SK-N-DZ (cell line): ENCODE measurements at regions not wholly inside any gene's neighbourhood (a gene's known extent, or its start where the extent isn't known, plus 50 kb on each side); places are given as distances from the start of the nearest gene placed in this dataset.

Experiments
- DNase-seq: peaks from one replicate; pipeline ENCODE4 v3.0.0-alpha.2; 2015; ENCODE audit warnings: low spot score

- DNase-seq: peak; percentile 71
Measured at GRCh38 chr11:27193434-27194225, 153.0 kb downstream of the BBOX1 start.

DNA sequence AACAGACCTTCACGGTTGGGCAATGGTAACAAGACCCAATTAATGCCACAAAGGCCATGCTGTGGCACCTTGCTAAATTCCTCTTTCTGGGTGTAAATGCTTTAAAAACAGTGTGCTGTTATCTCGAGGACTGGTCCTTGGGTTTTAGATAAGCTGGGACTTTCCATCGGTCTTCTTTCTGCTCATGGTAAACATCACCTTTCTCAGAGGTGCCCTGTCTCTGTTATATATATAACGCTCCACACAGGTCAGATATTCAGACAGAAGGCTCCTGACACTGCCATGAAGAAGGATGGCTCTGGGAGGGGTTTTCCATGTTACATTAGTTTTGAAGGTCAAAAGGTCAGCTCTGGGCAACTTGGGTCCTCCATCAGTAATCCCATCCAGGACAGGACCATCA, 151.6 kb downstream of the BBOX1 start:
- no peak for DNase-seq

- no peak for DNase-seq
Measured at GRCh38 chr11:27191639-27192038, 151.0 kb downstream of the BBOX1 start.

GRCh38 chr11:27188696-27189095, 148.1 kb downstream of the BBOX1 start:
- DNase-seq: no peak

DNA sequence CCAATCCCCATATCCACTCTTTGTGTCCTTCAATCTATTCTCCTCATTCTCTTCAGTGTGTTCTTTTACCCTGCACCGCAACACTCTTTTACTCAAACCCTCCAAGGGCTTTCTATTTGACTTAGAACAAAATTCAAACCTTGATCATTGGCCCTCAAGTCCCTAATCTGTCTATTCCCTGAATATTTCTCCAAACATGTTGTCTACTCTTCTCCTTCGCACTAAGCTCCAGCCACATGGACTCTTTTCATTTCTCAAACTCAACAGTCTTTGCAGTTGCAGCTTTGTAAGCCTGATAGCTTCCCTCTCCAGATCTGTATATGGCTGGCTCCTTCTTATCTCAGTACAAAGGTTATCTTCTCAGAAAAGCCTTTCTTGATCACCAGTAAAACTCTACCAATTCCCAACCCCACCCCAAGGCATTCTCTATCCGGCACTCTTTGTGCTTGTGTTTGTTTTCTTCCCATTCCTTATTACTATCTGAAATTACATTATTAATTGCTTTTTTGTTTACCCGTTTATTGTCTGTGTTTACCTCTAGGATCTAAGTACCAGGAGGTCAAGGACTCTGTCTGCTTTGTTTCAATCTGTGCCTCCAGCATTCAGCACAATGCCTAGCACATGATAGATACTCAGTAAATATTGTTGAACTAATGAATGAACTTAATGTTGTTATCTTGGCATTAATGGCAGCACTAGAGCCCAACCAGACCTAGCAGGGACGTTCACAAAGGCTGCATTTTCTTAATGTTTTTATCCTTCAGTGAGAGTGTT, 147.4 kb downstream of the BBOX1 start:
- no peak for DNase-seq

DNA sequence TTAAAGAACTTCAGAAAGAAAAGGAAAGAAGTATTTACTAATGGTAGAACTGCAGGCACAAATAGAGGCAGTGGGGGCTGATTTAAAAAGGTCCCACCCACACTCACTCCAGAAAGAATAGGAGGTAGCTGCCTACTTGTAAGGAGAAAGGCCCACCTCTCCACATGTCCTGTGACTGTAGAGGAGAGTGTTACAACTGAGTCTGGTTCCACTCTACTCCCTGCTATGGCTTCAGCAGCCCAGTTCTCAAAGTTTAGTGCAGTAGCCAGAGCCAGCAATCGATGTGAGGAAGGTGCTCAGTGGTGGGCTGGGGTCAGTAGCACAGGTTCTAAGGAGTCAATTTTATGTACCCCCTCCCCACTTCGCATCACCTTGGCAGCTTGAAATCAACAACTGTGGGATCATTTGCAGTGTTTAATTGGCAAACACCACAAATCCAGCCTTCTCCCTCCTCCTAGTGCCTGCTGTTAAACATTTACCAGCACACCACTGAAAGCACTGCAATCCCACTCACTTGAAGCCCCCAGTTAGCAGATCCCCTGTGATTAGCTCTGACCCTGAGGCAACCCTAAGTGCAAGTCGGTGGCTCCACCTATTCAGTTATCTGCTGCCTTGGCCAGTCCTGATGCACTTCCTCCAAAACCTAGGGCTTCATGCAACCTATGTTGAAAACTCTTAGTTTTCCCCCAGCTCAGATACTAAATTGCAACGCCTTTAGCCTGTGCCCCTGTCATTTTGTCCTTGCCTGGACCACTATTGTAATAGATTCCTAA, 146.6 kb downstream of the BBOX1 start:
- no peak for DNase-seq

DNA sequence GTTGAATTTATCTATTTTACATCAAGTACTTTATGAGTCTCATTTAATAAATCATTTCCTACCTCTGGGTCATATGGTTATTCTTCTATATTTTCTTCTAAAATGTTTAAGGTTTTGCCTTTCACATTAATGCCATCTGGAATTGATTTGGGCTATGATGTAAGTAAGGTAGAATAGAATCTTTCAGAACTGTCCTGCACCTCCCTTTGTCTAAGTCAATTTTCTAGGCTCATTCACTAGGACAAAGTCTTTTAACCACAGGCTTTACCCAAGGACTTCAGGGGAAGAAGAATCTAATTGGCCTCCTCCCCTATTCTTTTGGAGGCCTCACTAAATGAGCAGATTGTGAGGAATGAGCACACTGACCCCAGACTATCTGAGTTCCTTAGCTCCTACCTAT, 146.0 kb downstream of the BBOX1 start:
- no peak for DNase-seq

GRCh38 chr11:27184458-27185312, 144.1 kb downstream of the BBOX1 start:
- no peak for DNase-seq

DNA sequence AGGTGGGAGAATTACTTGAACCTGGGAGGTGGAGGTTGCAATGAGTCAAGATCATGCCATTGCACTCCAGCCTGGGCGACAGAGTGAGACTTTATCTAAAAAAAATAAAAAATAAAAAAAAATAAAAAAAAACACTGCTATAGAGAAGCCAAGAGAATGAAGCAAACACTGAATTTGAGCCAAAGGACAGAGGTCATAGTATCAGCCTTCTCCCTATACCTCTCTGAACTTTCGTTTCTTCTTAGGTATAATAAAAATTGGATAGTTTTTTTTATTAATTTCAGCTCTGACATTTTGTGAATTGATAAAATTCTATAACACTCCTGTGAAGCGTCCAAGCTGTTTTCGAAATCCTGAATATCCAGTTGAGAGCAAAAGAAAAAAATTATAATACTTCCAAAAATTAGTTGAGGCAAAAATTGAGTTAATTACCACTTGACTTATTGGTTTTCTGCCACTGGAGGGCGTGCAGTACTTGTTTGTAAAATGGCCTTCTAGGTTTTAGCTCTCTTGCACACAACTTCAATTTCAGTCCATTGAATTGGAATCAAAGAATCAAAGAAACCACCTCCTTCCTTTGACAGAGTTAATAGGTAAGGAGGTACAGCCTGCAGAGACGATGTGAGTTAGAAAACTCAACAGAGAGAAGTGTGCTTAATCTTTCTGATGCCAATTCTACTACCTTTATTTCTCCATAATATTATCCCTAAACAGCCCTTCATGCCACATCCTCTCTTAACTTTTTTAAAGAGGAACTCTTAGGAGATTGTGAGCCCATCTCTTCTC, 143.2 kb downstream of the BBOX1 start:
- peak; percentile 74 for DNase-seq

DNA sequence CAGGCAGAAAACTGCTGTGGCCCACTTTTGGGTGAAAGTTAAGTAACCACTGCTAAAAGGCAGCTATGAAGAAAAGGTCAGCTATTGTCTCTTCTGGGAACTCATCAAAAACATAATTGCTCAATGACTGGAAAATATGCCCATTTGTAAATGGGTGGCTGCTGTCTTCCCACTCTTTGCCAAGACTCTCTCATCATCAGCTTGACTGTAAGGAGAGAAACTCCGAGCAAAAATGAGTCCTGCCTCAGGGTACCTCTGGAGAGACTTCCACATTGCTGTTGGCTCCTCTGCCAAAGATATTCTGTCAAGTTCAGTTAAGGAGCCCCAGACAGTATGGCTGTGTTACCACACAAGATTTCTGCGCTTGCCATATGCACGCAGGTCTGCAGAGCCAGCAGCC, 138.7 kb downstream of the BBOX1 start:
- no peak for DNase-seq

GRCh38 chr11:27178859-27179258, 138.2 kb downstream of the BBOX1 start:
- DNase-seq: no peak
